NCI-H510A (cell line): ENCODE measurements at regions not wholly inside any gene's neighbourhood (a gene's known extent, or its start where the extent isn't known, plus 50 kb on each side); places are given as distances from the start of the nearest gene placed in this dataset.

Experiments used
- DNase-seq: peaks from one replicate; lab custom pipeline; 2025; lab: John Stamatoyannopoulos, UW

DNA sequence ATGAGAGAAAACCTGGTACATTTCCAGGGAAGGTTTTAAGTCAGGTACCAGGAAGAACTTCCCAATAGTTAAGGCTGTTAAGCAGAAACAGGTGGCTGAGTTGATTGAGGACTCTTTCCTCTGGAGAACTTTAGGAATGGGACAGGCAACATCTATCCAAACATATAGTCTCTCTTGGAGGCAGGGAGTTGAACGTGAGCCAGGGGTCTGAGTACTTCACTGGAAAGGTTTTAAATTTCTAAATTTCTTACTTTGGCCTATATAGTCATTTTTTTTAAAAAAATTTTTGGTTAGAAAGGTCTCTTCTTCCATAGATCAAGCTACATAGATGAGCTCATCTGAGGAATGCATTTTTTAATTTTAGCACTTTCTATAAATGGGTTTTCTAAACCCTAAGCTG is 261.4 kb upstream of the TCF4 start:
- no peak for DNase-seq

GRCh38 chr18:55847960-55848359 is 260.0 kb upstream of the TCF4 start:
- DNase-seq, result no peak

DNA sequence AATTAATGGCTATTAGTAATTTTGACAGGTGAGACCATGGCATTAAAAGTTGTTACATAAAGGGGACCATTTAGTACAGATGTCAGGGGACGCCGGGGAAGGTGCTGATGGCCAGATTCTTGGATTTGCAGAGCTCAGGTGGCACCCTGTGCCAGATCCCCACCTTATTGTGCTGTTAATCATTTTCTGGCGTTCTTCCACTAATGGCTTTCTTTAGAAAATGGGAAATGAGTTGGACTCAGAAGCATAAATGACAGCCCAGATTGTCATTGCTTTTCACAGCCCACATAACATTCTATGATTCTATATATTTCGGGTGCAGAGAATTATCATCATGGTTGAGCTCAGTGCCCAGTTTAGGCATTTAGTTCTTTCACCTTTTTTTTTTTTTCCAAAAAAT is 257.2 kb upstream of the TCF4 start:
- no peak for DNase-seq

DNA sequence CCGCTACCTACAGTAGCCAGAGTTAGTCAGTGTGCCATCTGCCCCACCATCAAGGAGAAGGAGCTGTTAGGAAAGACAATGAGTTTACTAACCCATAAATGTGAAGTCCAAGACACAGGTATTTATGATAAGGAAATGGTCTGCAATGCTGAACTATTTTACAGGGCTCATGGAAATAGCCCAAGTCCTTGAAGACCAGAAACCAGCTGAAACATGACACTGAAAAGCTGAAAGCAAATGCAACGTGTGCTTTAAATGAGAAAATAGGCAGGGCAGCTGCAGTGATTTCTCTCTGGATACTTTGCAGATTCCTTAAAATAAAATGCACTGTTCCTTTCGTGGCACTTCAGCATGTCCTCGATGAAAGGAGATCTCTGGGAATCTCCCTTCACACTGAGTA is 256.4 kb upstream of the TCF4 start:
- no peak for DNase-seq

- DNase-seq, result no peak
Observed at GRCh38 chr18:55841314-55841713, 253.3 kb upstream of the TCF4 start.

- no peak for DNase-seq
Observed at GRCh38 chr18:55840601-55841170, 252.7 kb upstream of the TCF4 start.

- DNase-seq, result no peak
Observed at GRCh38 chr18:55839343-55839742, 251.4 kb upstream of the TCF4 start.

- no peak for DNase-seq
Observed at GRCh38 chr18:55838841-55839240, 250.8 kb upstream of the TCF4 start.

DNA sequence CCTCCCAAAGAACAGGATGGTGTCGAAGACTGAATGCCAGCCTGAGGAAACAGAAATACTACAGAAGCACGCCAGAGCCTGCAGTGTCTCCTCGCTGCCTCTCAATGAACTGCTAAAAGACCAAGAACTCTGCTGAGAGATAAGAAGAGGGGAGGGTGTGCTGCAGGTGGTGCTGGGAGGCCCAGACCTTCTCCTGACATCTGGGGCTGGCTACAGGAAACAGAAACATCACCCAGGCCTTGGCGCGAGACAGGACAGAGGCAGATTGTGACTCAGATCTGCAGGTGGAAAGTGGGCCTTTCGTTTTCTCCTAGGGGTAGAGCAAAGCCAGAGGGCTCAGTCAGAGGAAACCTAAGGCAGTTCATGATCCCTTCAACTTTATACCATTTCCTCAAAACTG is 250.3 kb upstream of the TCF4 start:
- no peak for DNase-seq

GRCh38 chr18:55833543-55833942 is 245.6 kb upstream of the TCF4 start:
- no peak for DNase-seq

- no peak for DNase-seq
Observed at GRCh38 chr18:55830544-55830943, 242.6 kb upstream of the TCF4 start.

DNA sequence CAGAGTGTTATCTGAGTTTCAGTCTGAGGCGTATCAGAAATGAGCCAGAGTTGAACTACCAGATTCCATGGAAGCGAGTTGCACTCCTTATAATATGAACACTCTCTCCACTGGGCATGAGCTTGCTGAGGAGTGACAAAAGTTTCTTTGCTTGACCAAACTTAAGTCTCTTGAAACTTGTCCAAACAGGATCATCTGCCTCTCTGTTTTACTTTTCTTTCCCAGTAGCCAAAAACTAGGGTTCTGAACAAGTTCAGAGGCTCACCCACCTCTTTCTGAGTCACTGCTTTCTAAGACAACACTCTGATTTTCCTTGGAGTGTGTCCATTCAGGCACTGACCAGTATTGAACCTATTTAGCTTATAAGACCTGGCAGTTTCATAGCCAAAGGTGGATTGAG is 233.2 kb upstream of the TCF4 start:
- no peak for DNase-seq

DNA sequence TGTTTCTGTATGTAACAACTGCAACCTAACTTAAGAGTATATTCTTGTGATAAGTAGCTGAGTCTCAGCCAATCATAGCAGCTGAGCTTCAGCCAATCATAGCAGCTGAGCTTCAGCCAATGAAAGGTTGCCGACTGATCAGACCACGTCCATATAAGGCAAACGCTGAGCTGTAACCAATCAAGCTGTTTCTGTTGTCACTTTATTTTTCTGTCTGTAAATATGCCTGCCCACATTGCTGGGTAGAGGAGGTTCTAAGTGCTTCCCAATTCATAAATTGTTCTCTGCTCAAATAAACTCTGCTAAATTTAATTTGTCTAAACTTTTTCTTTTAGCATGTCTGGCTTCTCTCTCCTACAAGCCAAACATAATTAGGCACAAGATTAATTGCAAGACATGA is 231.5 kb upstream of the TCF4 start:
- no peak for DNase-seq

- DNase-seq, result no peak
Observed at GRCh38 chr18:55818284-55818683, 230.3 kb upstream of the TCF4 start.

GRCh38 chr18:55811925-55812324 is 223.9 kb upstream of the TCF4 start:
- no peak for DNase-seq

GRCh38 chr18:55805666-55806065 is 217.7 kb upstream of the TCF4 start:
- DNase-seq, result no peak

GRCh38 chr18:55795101-55795669 is 207.2 kb upstream of the TCF4 start:
- no peak for DNase-seq

DNA sequence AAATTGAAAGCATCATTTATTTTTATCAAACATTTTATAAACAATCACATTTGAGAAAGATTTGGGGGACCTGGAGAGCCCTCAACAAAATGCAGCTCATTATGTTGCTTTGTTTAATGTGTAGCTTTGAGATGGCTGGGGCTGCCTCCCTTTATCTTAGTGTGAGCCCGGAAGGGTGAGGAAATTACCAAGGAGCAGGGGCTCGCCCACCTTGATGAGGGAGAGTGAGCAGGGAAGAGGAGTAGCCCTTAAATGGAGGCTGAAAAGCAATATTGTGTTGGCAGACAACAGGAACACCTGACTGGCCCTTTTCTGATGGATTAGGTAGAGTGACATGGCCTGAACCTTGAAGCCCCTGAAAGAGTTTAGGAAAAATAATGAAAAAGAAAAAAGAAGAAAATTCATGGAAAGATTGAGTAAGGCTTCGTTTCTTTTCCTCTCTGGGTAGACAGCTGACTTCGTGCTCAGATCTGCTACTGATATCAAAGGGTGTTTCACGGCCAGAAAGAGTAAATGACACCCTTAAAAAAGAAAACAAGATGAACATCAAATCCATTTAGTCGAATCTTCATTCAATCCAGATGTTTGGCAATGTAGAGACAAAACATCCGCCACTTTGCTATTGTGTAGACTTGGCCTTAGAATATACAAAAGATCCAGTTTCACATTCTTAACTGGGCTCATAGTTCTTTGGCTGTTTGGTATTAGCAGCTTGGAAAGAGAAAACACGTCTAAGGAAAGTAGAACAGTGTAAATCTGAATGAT is 206.5 kb upstream of the TCF4 start:
- no peak for DNase-seq

- DNase-seq, result no peak
Observed at GRCh38 chr18:55790296-55790695, 202.3 kb upstream of the TCF4 start.

DNA sequence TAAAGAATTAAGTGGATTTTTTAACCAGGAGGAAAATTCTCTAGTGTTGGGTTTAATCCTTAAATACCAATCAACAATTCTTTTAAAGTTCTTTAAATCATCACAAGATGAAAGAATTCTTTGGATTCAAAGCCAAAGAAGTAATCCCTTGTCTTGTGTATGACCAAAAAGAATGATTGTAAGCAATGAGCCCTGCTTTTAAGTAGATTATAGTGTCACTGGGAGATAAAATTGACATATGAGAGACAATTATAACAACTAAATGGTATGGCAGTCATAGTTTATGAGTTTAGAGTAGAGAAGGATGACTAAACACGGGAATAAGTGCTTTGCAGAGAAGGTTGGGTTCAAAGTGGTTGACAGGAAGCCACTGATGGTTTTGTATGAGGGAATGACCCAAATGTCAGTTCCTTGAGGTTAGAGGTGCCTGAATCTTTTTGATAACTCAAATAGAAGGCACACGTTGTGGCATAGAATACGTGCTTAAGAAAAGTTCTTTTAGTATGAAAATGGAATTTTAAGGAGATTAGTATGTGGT is 199.6 kb upstream of the TCF4 start:
- no peak for DNase-seq

DNA sequence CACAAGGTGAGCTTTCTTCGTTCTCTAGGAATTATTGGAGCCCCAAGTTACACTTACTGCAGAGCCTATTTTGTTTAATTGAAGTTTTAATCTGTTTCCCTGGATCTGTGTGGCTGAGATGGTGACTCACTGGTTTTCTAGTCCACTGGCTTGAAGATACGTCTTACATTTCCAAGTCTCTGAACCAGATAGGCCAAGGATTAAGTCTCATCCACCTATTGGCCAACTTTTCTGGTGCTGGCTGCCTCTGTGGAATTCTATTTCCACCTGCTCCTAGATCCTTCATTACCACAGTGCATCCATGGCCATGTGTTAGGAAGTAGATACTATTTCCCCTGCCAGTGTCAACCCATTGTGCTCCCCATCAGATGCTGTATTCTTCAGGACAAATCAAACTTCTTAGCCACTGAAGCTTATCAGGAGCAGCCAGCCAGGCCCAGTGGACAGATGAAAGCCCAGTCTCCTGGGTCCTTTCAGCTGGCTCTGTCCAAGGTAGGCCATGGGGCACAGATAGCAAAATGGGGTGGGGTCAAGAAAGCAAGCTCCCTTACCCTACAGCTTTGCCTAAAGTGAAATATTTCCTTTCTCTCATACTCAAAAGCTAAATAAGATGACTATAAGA is 198.8 kb upstream of the TCF4 start:
- DNase-seq, result no peak

DNA sequence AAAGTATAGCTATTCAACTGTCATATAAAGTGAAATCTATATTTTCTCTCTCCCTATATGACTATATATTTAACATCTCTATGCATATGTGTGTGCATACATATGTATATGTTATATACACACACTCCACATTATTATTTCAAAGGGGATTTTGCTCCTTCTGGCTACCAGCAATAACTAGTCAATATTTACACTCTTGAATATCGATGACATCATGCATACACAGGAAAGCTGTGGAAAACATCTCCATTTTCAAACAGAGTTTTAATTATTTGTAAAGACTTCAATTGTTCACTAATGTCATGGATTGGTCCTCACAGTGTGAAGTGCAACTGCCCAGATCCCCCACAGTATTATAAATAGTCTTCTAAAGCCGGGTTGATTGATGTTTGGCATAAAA is 195.9 kb upstream of the TCF4 start:
- no peak for DNase-seq

GRCh38 chr18:55781481-55781957 is 193.5 kb upstream of the TCF4 start:
- DNase-seq, result peak; percentile 6
